AG04450 (cell line): ENCODE measurements at regions not wholly inside any gene's neighbourhood (a gene's known extent, or its start where the extent isn't known, plus 50 kb on each side); places are given as distances from the start of the nearest gene placed in this dataset.

Experiments used
- CTCF ChIA-PET: fragments of 300-600, 350-600 bp; formaldehyde crosslinking; extraction: SDS; loops from one replicate; lab custom pipeline; 2022; ENCODE audit warnings: antibody characterized with exemption, inconsistent platforms; lab: Charles Lee
- POLR2A ChIA-PET: fragments of 350-600 bp; formaldehyde crosslinking; extraction: SDS; loops from one replicate; lab custom pipeline; 2021; ENCODE audit warnings: antibody characterized with exemption, inconsistent platforms; lab: Yijun Ruan, JAX
- DNase-seq: peaks from one replicate; pipeline ENCODE4 v3.0.0-alpha.2; 2011; ENCODE audit warnings: low read depth, low spot score
- H3K27ac ChIP-seq: one replicate; pipeline ENCODE4 v1.5.1; 2012; ENCODE audit warnings: low read depth, low read length, control low read depth
- H3K27me3 ChIP-seq: one replicate; pipeline ENCODE4 v1.6.0; 2012; ENCODE audit warnings: low read length; ENCODE audit not compliant: control insufficient read depth, insufficient read depth
- H3K4me3 ChIP-seq: 2 replicates; pipeline ENCODE4 v1.5.1; 2011; ENCODE audit warnings: mild to moderate bottlenecking, low read depth, low read length, control low read depth
- H3K9me3 ChIP-seq: 2 replicates; pipeline ENCODE4 v1.5.1; 2012; ENCODE audit warnings: low read length; ENCODE audit not compliant: control insufficient read depth, insufficient read depth
- TF ChIP-seq, protein P1 (sequence below): IDR thresholded peaks from 2 replicates; pipeline ENCODE4 v1.5.1; 2011; ENCODE audit warnings: low read depth, low read length, control low read depth, inconsistent platforms

DNA sequence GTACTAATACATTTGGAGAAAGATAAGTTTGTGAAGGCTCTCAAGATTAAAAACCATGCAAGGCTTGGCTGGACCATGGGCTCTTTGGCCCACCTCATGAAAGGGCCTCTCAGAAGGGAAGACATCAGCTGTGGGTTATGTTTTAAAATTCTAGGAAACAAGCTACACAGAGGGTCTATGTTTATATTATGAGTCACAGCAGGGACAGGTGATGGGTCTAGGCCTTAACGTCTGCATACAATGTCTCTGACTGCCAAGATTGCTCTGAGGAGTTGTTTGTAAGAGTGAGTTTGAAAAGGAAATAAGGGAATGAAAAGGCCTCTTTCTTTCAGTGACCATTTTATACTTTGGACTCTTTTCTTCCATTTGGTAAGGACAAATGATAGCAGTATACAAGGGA is 77.0 kb upstream of the ARMCX2 start:
- no peaks in the 10 kb centered on the region for H3K9me3 ChIP-seq
- ChIA-PET POLR2A (no interaction called here), CTCF (no interaction called here)
- no peaks in the 10 kb centered on the region for H3K27me3 ChIP-seq
- no peak for DNase-seq
- TF ChIP-seq, protein P1, sequence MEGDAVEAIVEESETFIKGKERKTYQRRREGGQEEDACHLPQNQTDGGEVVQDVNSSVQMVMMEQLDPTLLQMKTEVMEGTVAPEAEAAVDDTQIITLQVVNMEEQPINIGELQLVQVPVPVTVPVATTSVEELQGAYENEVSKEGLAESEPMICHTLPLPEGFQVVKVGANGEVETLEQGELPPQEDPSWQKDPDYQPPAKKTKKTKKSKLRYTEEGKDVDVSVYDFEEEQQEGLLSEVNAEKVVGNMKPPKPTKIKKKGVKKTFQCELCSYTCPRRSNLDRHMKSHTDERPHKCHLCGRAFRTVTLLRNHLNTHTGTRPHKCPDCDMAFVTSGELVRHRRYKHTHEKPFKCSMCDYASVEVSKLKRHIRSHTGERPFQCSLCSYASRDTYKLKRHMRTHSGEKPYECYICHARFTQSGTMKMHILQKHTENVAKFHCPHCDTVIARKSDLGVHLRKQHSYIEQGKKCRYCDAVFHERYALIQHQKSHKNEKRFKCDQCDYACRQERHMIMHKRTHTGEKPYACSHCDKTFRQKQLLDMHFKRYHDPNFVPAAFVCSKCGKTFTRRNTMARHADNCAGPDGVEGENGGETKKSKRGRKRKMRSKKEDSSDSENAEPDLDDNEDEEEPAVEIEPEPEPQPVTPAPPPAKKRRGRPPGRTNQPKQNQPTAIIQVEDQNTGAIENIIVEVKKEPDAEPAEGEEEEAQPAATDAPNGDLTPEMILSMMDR, result no peak
- H3K4me3 ChIP-seq, result no peak overlapping the region
- no peak overlapping the region for H3K27ac ChIP-seq

DNA sequence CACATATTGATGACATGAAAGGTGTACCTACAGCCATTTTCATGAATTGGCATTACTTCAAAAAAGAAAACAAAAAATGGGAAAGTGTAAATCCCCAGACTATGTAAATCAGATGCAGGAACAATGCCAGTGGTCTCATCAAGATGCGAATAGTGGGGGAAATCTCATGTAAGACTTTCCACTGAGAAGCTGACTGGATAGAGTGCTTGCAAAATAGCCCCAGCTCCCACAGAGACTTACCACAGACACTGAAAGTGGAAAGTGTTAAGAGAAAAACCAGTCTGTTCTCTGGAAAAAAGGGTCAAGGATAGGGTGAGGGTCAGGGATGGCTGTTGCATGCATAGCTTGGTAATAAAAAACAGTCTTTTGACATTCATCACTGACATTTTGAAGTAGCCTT is 73.2 kb upstream of the ARMCX2 start:
- POLR2A ChIA-PET, result no interaction called here

DNA sequence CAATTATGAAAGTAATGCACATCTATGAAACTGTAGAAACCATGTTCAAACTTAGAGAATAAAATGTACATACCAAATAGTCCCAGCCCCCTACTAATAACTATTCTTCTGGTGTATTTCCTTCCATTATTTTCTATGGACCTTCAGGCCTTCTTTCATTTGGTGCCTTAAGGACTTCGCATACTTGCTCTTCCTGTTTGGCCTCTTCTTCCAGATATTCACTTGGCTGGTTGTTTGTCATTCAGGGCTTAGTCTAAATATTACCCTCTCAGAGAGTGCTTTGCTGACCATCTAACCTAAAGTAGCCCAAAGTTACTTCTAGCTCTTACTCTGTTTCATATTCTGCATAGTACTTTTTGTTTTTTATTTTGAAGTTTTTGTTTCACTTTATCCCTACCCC is 70.3 kb upstream of the ARMCX2 start:
- Histone ChIP-seq H3K4me3 (no peak overlapping the region), H3K27me3 (no peaks in the 10 kb centered on the region), H3K9me3 (no peaks in the 10 kb centered on the region), H3K27ac (no peak overlapping the region)
- TF ChIP-seq, protein P1, result no peak
- POLR2A ChIA-PET, result no interaction called here
- no peak for DNase-seq
- CTCF ChIA-PET, result no interaction called here

More for the DNA sequence above, 73.2 kb upstream of the ARMCX2 start:
- CTCF ChIA-PET, result no interaction called here
- TF ChIP-seq, protein P1, result no peak
- DNase-seq, result no peak
- H3K9me3 ChIP-seq, result no peaks in the 10 kb centered on the region
- no peak overlapping the region for H3K4me3 ChIP-seq
- no peak overlapping the region for H3K27ac ChIP-seq
- H3K27me3 ChIP-seq, result no peaks in the 10 kb centered on the region
